ENCODE measurements at regions not wholly inside any gene's neighbourhood (a gene's known extent, or its start where the extent isn't known, plus 50 kb on each side); places are given as distances from the start of the nearest gene placed in this dataset.

DNA sequence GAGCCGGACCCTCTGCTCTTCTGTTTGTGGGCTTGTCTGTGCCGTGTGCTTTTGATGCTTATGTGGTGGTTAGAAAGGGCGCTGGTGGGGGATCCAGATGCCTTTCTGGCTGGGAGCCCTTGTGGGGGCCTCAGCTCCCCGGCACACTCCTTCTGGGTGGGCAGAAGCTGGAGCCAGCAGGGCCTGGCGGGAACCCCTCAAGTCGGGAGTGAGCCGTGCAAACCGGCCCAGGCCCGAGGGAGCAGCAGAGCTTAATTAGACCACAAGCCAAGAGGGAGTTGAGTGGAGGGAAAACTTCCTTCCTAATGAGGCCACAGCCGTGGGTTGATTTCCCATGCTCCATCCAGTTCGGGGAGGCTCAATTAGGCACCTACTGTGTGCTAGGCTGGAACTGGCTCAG is 76.0 kb upstream of the RNU6ATAC start:
- no peak for TF ChIP-seq POLR2A (IDR thresholded peaks at IDR 0.05)
- TF ChIP-seq, protein P1, sequence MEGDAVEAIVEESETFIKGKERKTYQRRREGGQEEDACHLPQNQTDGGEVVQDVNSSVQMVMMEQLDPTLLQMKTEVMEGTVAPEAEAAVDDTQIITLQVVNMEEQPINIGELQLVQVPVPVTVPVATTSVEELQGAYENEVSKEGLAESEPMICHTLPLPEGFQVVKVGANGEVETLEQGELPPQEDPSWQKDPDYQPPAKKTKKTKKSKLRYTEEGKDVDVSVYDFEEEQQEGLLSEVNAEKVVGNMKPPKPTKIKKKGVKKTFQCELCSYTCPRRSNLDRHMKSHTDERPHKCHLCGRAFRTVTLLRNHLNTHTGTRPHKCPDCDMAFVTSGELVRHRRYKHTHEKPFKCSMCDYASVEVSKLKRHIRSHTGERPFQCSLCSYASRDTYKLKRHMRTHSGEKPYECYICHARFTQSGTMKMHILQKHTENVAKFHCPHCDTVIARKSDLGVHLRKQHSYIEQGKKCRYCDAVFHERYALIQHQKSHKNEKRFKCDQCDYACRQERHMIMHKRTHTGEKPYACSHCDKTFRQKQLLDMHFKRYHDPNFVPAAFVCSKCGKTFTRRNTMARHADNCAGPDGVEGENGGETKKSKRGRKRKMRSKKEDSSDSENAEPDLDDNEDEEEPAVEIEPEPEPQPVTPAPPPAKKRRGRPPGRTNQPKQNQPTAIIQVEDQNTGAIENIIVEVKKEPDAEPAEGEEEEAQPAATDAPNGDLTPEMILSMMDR (IDR thresholded peaks at IDR 0.05), result no peak
